WTC11 (cell line): ENCODE measurements at regions not wholly inside any gene's neighbourhood (a gene's known extent, or its start where the extent isn't known, plus 50 kb on each side); places are given as distances from the start of the nearest gene placed in this dataset.

Experiments used
- ATAC-seq: fragments of 200-7000 bp; cut with Tn5 transposase; 2 replicates; pipeline ENCODE4 v1.10.0; 2021; ENCODE audit warnings: mild to moderate bottlenecking, moderate library complexity
- CTCF ChIA-PET: fragments of 300-600 bp; sonication (Branson Sonifier 250); formaldehyde crosslinking; loops from one replicate; lab custom pipeline; 2021; ENCODE audit warnings: antibody characterized with exemption; lab: Charles Lee
- POLR2A ChIA-PET: fragments of 350-600 bp; sonication (Branson Sonifier 250); formaldehyde crosslinking; loops from one replicate; lab custom pipeline; 2021; ENCODE audit warnings: antibody characterized with exemption; lab: Charles Lee
- DNase-seq: peaks from one replicate; pipeline ENCODE4 v3.0.0; 2021; ENCODE audit warnings: low spot score
- H3K27ac Mint-ChIP-seq: 2 replicates; pipeline ENCODE4 v1.8.0; 2021; ENCODE audit warnings: mixed read lengths
- H3K27me3 Mint-ChIP-seq: 2 replicates; pipeline ENCODE4 v1.8.0; 2021; ENCODE audit warnings: low read depth, mild to moderate bottlenecking, moderate library complexity, mixed read lengths
- H3K36me3 Mint-ChIP-seq: 2 replicates; pipeline ENCODE4 v1.8.0; 2021; ENCODE audit warnings: mixed read lengths
- H3K4me1 Mint-ChIP-seq: 2 replicates; pipeline ENCODE4 v1.8.0; 2022; ENCODE audit warnings: mixed read lengths
- H3K4me3 Mint-ChIP-seq: 2 replicates; pipeline ENCODE4 v1.8.0; 2021; ENCODE audit warnings: mild to moderate bottlenecking, moderate library complexity, mixed read lengths
- H3K9me3 Mint-ChIP-seq: 2 replicates; pipeline ENCODE4 v1.8.0; 2021; ENCODE audit warnings: mixed read lengths
- CREB1 ChIP-seq: sonication (generic); formaldehyde crosslinking; IDR thresholded peaks from 2 replicates; pipeline ENCODE4 v1.8.0; 2023; ENCODE audit warnings: mild to moderate bottlenecking, missing genetic modification reagents
- FOXP1 ChIP-seq: sonication (generic); formaldehyde crosslinking; IDR thresholded peaks from 2 replicates; pipeline ENCODE4 v1.8.0; 2022; ENCODE audit warnings: missing genetic modification reagents, mild to moderate bottlenecking, moderate library complexity, borderline replicate concordance
- GABPB1 ChIP-seq: sonication (generic); formaldehyde crosslinking; IDR thresholded peaks from 2 replicates; pipeline ENCODE4 v1.8.1; 2023; ENCODE audit warnings: mild to moderate bottlenecking, missing genetic modification reagents
- JAZF1 ChIP-seq: fragments of 250-450 bp; sonication (Bioruptor Pico); IDR thresholded peaks from 2 replicates; pipeline ENCODE4 v1.9.0; 2021; ENCODE audit warnings: moderate library complexity, mild to moderate bottlenecking, inconsistent platforms
- MAX ChIP-seq: sonication (generic); formaldehyde crosslinking; IDR thresholded peaks from 2 replicates; pipeline ENCODE4 v1.8.0; 2022; ENCODE audit warnings: mild to moderate bottlenecking, missing genetic modification reagents
- MLX ChIP-seq: sonication (generic); formaldehyde crosslinking; IDR thresholded peaks from 2 replicates; pipeline ENCODE4 v1.8.1; 2023; ENCODE audit warnings: mild to moderate bottlenecking, missing genetic modification reagents, moderate library complexity
- NFE2L1 ChIP-seq: sonication (generic); formaldehyde crosslinking; IDR thresholded peaks from 2 replicates; pipeline ENCODE4 v1.8.1; 2023; ENCODE audit warnings: missing genetic modification reagents
- PRDM15 ChIP-seq: sonication (generic); formaldehyde crosslinking; IDR thresholded peaks from 2 replicates; pipeline ENCODE4 v1.8.0; 2022; ENCODE audit warnings: missing genetic modification reagents
- PREB ChIP-seq: sonication (generic); formaldehyde crosslinking; IDR thresholded peaks from 2 replicates; pipeline ENCODE4 v1.8.1; 2022; ENCODE audit warnings: mild to moderate bottlenecking, missing genetic modification reagents, moderate library complexity, borderline replicate concordance
- RELA ChIP-seq: sonication (generic); formaldehyde crosslinking; IDR thresholded peaks from 2 replicates; pipeline ENCODE4 v1.8.1; 2022; ENCODE audit warnings: missing genetic modification reagents, mild to moderate bottlenecking, borderline replicate concordance
- USF2 ChIP-seq: sonication (generic); formaldehyde crosslinking; IDR thresholded peaks from 2 replicates; pipeline ENCODE4 v1.8.1; 2023; ENCODE audit warnings: mild to moderate bottlenecking, missing genetic modification reagents, moderate library complexity
- ZBTB43 ChIP-seq: sonication (generic); formaldehyde crosslinking; IDR thresholded peaks from 2 replicates; pipeline ENCODE4 v1.8.1; 2023; ENCODE audit warnings: mild to moderate bottlenecking, missing genetic modification reagents
- ZNF121 ChIP-seq: sonication (generic); formaldehyde crosslinking; IDR thresholded peaks from 2 replicates; pipeline ENCODE4 v1.8.0; 2023; ENCODE audit warnings: missing genetic modification reagents
- ZNF416 ChIP-seq: fragments of 250-450 bp; sonication (Bioruptor Pico); IDR thresholded peaks from 2 replicates; pipeline ENCODE4 v1.9.0; 2021; ENCODE audit warnings: mild to moderate bottlenecking, inconsistent platforms
- ZNF423 ChIP-seq: fragments of 250-450 bp; sonication (Bioruptor Pico); IDR thresholded peaks from 2 replicates; pipeline ENCODE4 v2.1.2; 2022; ENCODE audit warnings: mild to moderate bottlenecking, moderate library complexity
- ZNF512 ChIP-seq: sonication (generic); formaldehyde crosslinking; IDR thresholded peaks from 2 replicates; pipeline ENCODE4 v1.8.1; 2022; ENCODE audit warnings: missing genetic modification reagents, borderline replicate concordance

- no peak overlapping the region for H3K4me3 Mint-ChIP-seq
- no peaks in the 10 kb centered on the region for H3K9me3 Mint-ChIP-seq
- TF ChIP-seq CREB1 (CRISPR knock-in tag): no peak
- TF ChIP-seq MAX (CRISPR knock-in tag): no peak
- no peak for TF ChIP-seq ZNF512 (CRISPR knock-in tag)
- no peak for TF ChIP-seq PREB
- ChIA-PET POLR2A (no interaction called here), CTCF (no interaction called here)
- no peaks in the 10 kb centered on the region for H3K36me3 Mint-ChIP-seq
- ATAC-seq (peak; percentile 59), DNase-seq (no peak)
- no peaks in the 10 kb centered on the region for H3K4me1 Mint-ChIP-seq
- H3K27me3 Mint-ChIP-seq: no peaks in the 10 kb centered on the region
- H3K27ac Mint-ChIP-seq: peak overlapping the region; percentile 54; the same call in 1 of the 2 replicates
Measured at GRCh38 chr4:166481055-166481454, 608.0 kb downstream of the TLL1 start.

GRCh38 chr4:166481739-166482138 lies 608.7 kb downstream of the TLL1 start:
- H3K9me3 Mint-ChIP-seq: no peaks in the 10 kb centered on the region
- H3K27ac Mint-ChIP-seq: no peak overlapping the region

More at GRCh38 chr4:166481739-166482138, 608.7 kb downstream of the TLL1 start:
- H3K27me3 Mint-ChIP-seq: no peaks in the 10 kb centered on the region
- no peak overlapping the region for H3K4me3 Mint-ChIP-seq
- ATAC-seq: no peak
- H3K36me3 Mint-ChIP-seq: no peaks in the 10 kb centered on the region
- ChIA-PET POLR2A (no interaction called here), CTCF (no interaction called here)
- no peaks in the 10 kb centered on the region for H3K4me1 Mint-ChIP-seq
- no peak for DNase-seq
- no peak for TF ChIP-seq ZNF423 (CRISPR knock-in tag)
- no peak for TF ChIP-seq NFE2L1 (CRISPR knock-in tag)
- no peak for TF ChIP-seq ZBTB43
- no peak for TF ChIP-seq RELA (CRISPR knock-in tag)
- no peak for TF ChIP-seq MLX (CRISPR knock-in tag)
- no peak for TF ChIP-seq ZNF416 (CRISPR knock-in tag)
- no peak for TF ChIP-seq JAZF1
- TF ChIP-seq USF2 (CRISPR knock-in tag): no peak
- no peak for TF ChIP-seq GABPB1 (CRISPR knock-in tag)
- TF ChIP-seq FOXP1 (CRISPR knock-in tag): no peak
- TF ChIP-seq ZNF121: no peak
- no peak for TF ChIP-seq PRDM15 (CRISPR knock-in tag)
